ENCODE measurements at regions not wholly inside any gene's neighbourhood (a gene's known extent, or its start where the extent isn't known, plus 50 kb on each side); places are given as distances from the start of the nearest gene placed in this dataset.

DNA sequence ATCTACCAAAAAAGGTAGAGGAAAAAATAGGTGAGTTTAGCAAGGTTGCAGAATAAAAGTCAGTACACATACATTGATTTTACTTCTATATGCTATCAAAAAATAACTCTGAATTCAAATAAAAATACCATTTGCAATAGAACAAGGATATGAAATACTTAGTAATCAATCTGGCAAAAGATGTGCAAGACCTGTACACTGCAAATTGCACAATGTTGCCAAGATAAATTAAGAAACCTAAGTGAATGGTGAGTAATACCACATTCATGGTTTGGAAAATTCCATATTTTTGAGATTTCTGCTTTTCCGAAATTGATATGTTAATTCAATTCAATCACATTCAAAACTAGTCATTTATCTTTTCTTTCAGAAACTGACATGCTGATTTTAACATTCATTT lies 464.8 kb downstream of the EPHA3 start:
- TF ChIP-seq CTCF (IDR thresholded peaks at IDR 0.05) (no peak), EZH2 (IDR thresholded peaks at IDR 0.05) (no peak)

Measured in neural progenitor cell (in vitro differentiated cells).